Stomach (tissue), 8 donors: ENCODE measurements at regions not wholly inside any gene's neighbourhood (a gene's known extent, or its start where the extent isn't known, plus 50 kb on each side); places are given as distances from the start of the nearest gene placed in this dataset.
A peak's percentile ranks its signal among the peaks of the same experiment; 100 is the strongest.

ENCODE experiments used
- DNase-seq, 2 donors: peaks; one replicate each; pipeline versions ENCODE4 v3.0.0 to v3.0.0-alpha.2; 2013 to 2019
- H3K27ac ChIP-seq, 5 donors: fragments of 200-600 bp in 4 of 5; sonication (generic) in 4 of 5; one replicate each; pipeline ENCODE4 v1.5.1; 2013 to 2019; ENCODE audit warnings: mild to moderate bottlenecking in 1 of 5, moderate library complexity in 1 of 5
- H3K27me3 ChIP-seq, 3 donors: fragments of 200-600 bp; sonication (generic); one replicate each; pipeline ENCODE4 v1.5.1; 2017 to 2019; ENCODE audit warnings: mixed run types in 1 of 3
- H3K36me3 ChIP-seq, 4 donors: fragments of 200-600 bp; sonication (generic); 1 replicate in 3 of 4; 2 replicates in 1 of 4; pipeline ENCODE4 v1.5.1; 2016 to 2019
- H3K4me1 ChIP-seq, 4 donors: fragments of 200-600 bp; sonication (generic); one replicate each; pipeline ENCODE4 v1.5.1; 2016 to 2019
- H3K4me3 ChIP-seq, 4 donors: fragments of 200-600 bp; sonication (generic) in 3 of 4; one replicate each; pipeline ENCODE4 v1.5.1; 2016 to 2019; ENCODE audit warnings: mild to moderate bottlenecking in 1 of 4
- H3K9me3 ChIP-seq, 4 donors: fragments of 200-600 bp; sonication (generic); one replicate each; pipeline ENCODE4 v1.5.1; 2016 to 2019
- EP300 ChIP-seq: sonication (generic); formaldehyde crosslinking; IDR thresholded peaks from one replicate; pipeline ENCODE4 v1.6.1; 2017; ENCODE audit warnings: antibody characterized with exemption
- POLR2A ChIP-seq, 4 donors: fragments of 450-650 bp; IDR thresholded peaks; one replicate each; pipeline ENCODE4 v1.6.1; 2016; ENCODE audit warnings: antibody characterized with exemption in 4 of 4, control low read depth in 2 of 4, mild to moderate bottlenecking in 1 of 4, moderate library complexity in 1 of 4
- POLR2AphosphoS5 ChIP-seq, 3 donors: sonication (generic); formaldehyde crosslinking; IDR thresholded peaks; one replicate each; pipeline ENCODE4 v1.6.1; 2016; ENCODE audit warnings: antibody characterized with exemption in 3 of 3
- WGBS, 5 donors: extraction: QIAGEN DNeasy Blood & Tissue Kit in 3 of 5; methylation state at CpG; one replicate each; pipeline versions ENCODE4 v1.1.5 to v1.1.7; 2013 to 2018; 5-methylcytosine and 5-hydroxymethylcytosine counted together
- intact Hi-C: fragments of 100-400 bp; cut with DNase I; formaldehyde crosslinking; loops from one replicate; pipeline ENCODE4 v1.15.1; 2023; ENCODE audit warnings: low total_unique reads
- TF ChIP-seq, protein P1 (sequence below), 7 experiments: fragments of 450-650 bp in 4 of 7; fragments of 200-600 bp in 3 of 7; sonication (generic) in 3 of 7; IDR thresholded peaks; one replicate each; pipeline ENCODE4 v1.5.1; 2016 to 2019; ENCODE audit warnings: antibody characterized with exemption in 7 of 7, control low read depth in 2 of 7, mild to moderate bottlenecking in 1 of 7
- donor health status: healthy with polysubstance abuse.
- donor health status: Bipolar disorder and iron deficiency.
- donor health status: healthy.

DNA sequence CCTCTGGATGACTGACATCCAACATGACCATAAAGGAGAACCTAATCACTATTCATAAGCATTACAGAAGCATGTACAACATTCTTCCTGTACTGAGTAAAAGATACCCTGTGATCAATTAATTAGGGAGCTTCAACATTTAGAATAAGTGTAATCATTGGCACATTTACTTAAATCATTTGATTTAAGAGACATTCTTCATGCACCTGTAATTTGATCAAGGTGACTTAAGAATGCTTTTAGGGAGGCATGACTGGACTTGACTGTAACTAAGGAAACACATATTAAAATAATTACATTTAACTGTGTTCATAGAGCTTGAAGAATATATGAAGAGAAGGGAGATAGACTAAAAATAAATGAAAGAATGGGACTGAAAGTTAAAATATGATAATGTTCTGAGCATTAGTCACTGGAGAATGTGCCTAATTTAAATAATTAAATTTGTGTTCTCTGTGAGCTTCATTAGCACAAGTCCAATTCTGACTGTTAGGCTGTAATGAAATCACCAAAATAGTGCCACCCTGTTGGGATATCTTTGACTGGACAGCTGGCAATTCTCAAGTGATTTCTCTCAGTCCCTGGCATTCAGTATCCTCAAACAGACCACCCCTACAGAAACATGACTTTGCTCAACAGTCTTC lies 295.5 kb upstream of the ADGRB3 start:
- no peaks in the 10 kb centered on the region for H3K9me3 ChIP-seq
- no peaks in the 10 kb centered on the region for H3K4me1 ChIP-seq
- no peak for TF ChIP-seq POLR2AphosphoS5 (IDR thresholded peaks at IDR 0.05)
- no peak for TF ChIP-seq EP300
- no peak for TF ChIP-seq POLR2A (IDR thresholded peaks at IDR 0.05)
- TF ChIP-seq, protein P1, sequence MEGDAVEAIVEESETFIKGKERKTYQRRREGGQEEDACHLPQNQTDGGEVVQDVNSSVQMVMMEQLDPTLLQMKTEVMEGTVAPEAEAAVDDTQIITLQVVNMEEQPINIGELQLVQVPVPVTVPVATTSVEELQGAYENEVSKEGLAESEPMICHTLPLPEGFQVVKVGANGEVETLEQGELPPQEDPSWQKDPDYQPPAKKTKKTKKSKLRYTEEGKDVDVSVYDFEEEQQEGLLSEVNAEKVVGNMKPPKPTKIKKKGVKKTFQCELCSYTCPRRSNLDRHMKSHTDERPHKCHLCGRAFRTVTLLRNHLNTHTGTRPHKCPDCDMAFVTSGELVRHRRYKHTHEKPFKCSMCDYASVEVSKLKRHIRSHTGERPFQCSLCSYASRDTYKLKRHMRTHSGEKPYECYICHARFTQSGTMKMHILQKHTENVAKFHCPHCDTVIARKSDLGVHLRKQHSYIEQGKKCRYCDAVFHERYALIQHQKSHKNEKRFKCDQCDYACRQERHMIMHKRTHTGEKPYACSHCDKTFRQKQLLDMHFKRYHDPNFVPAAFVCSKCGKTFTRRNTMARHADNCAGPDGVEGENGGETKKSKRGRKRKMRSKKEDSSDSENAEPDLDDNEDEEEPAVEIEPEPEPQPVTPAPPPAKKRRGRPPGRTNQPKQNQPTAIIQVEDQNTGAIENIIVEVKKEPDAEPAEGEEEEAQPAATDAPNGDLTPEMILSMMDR (IDR thresholded peaks at IDR 0.05), result no peak
- no peak overlapping the region for H3K4me3 ChIP-seq
- H3K36me3 ChIP-seq, result no peaks in the 10 kb centered on the region
- intact Hi-C loops, result no loop called here
- H3K27ac ChIP-seq, result no peak overlapping the region
- no peak for DNase-seq
- no peaks in the 10 kb centered on the region for H3K27me3 ChIP-seq

DNA sequence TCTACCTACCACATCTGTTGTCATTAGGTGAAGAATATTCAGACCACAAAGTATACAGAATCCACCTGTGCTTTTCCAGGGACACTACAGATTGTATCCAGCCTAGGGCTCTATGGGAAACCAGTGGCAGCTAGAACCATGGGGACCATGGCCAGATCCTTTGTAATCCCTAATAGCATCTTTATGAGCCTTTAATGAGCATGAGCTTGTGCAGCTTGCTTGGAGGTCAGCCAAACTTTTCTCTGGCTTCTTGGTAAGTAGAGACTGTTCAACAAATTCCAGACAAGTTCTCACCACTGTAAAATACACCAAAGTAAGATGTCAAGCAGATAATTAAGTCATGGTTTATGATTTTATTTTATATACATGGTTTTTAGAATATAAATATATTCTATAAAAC lies 301.6 kb upstream of the ADGRB3 start:
- H3K36me3 ChIP-seq, result no peaks in the 10 kb centered on the region
- no peak for TF ChIP-seq EP300
- TF ChIP-seq POLR2AphosphoS5 (IDR thresholded peaks at IDR 0.05), result no peak
- TF ChIP-seq POLR2A (IDR thresholded peaks at IDR 0.05), result no peak
- TF ChIP-seq, protein P1 (IDR thresholded peaks at IDR 0.05), result no peak
- H3K9me3 ChIP-seq, result no peaks in the 10 kb centered on the region
- intact Hi-C loops, result no loop called here
- no peaks in the 10 kb centered on the region for H3K27me3 ChIP-seq
- no peak overlapping the region for H3K4me3 ChIP-seq
- H3K27ac ChIP-seq, result no peak overlapping the region
- peak in 1 of 2 donors; percentile 19 for DNase-seq
- no peaks in the 10 kb centered on the region for H3K4me1 ChIP-seq

DNA sequence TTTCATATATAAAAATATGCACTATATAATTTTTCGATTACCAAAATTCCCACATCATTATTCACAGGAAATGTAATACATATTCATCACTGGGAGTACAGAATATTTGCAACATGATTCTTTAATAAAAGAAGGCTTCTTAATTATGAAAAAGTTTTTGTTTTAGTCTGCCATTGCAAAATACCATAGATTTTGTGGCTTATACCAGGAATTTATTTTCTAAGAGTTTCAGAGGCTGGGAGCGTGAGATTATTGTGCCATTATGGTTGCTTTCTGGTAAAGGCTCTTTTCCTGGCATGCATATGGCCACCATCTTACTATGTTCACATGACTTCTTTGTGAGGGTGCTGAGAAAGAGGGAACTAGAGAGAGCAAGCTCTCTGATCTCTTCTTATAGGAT lies 306.9 kb upstream of the ADGRB3 start:
- TF ChIP-seq, protein P1 (IDR thresholded peaks at IDR 0.05), result no peak
- TF ChIP-seq POLR2A (IDR thresholded peaks at IDR 0.05) (no peak), POLR2AphosphoS5 (IDR thresholded peaks at IDR 0.05) (no peak), EP300 (no peak)
- intact Hi-C loops, result no loop called here
- no peak for DNase-seq
- Histone ChIP-seq H3K36me3 (no peaks in the 10 kb centered on the region), H3K4me1 (no peaks in the 10 kb centered on the region), H3K27ac (no peak overlapping the region), H3K9me3 (no peaks in the 10 kb centered on the region), H3K4me3 (no peak overlapping the region), H3K27me3 (no peaks in the 10 kb centered on the region)
- WGBS, 5 donors, result 84 to 91% (median 87%) methylated on average over 2 of the region's 2 CpGs

DNA sequence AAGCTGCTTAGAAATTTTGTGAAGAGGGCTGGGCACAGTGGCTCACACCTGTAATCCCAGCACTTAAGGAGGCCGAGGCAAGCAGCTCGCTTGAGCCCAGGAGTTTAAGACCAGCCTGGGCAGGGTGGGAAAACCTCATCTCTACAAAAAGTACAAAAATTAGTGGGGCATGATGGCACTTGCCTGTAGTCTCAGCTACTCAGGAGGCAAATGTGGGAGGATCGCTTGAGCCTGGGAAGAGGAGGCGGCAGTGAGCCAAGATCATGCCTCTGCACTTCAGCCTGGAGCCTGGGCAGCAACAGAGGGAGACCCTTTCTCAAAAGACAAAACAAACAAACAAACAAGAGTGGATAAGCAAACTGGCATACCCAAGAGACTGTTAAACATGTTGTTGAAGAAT lies 308.3 kb upstream of the ADGRB3 start:
- no peaks in the 10 kb centered on the region for H3K9me3 ChIP-seq
- TF ChIP-seq POLR2A (IDR thresholded peaks at IDR 0.05), result no peak
- TF ChIP-seq EP300, result no peak
- TF ChIP-seq POLR2AphosphoS5 (IDR thresholded peaks at IDR 0.05), result no peak
- TF ChIP-seq, protein P1 (IDR thresholded peaks at IDR 0.05), result no peak
- no peaks in the 10 kb centered on the region for H3K4me1 ChIP-seq
- no peaks in the 10 kb centered on the region for H3K27me3 ChIP-seq
- DNase-seq, result no peak
- H3K4me3 ChIP-seq, result no peak overlapping the region
- intact Hi-C loops, result no loop called here
- H3K36me3 ChIP-seq, result no peaks in the 10 kb centered on the region
- H3K27ac ChIP-seq, result no peak overlapping the region
- 78 to 87% (median 85%) methylated on average over 4 of the region's 4 CpGs for WGBS, 5 donors
